GM12878 (cell line): ENCODE measurements at regions not wholly inside any gene's neighbourhood (a gene's known extent, or its start where the extent isn't known, plus 50 kb on each side); places are given as distances from the start of the nearest gene placed in this dataset.

ENCODE experiments used
- ATAC-seq: fragments of 200-7000 bp; cut with Tn5 transposase; 3 replicates; pipeline ENCODE4 v1.9.1; 2020; ENCODE audit warnings: mild to moderate bottlenecking, moderate library complexity
- BruUV-seq: library from RNA; stranded (reverse); fragments of 400-500 nt; replicated peaks from 2 replicates; lab custom pipeline; 2021; lab: Mats Ljungman, UMichigan
- CTCF ChIA-PET: fragments of 300-600 bp; sonication (Branson Sonifier 250); formaldehyde crosslinking; extraction: SDS; loops from one replicate; lab custom pipeline; 2021; ENCODE audit warnings: inconsistent platforms; lab: Yijun Ruan, JAX
- POLR2A ChIA-PET: fragments of 350-600 bp; formaldehyde crosslinking; extraction: SDS; loops from one replicate; lab custom pipeline; 2021; ENCODE audit warnings: inconsistent platforms; lab: Charles Lee
- RAD21 ChIA-PET: fragments of 300-600 bp; sonication (Branson Sonifier 250); formaldehyde crosslinking; loops from one replicate; lab custom pipeline; 2023; ENCODE audit warnings: antibody characterized with exemption; ENCODE audit not compliant: unreplicated experiment; lab: Charles Lee
- SMC1A ChIA-PET: fragments of 300-600 bp; sonication (Branson Sonifier 250); formaldehyde crosslinking; loops from one replicate; lab custom pipeline; 2023; ENCODE audit not compliant: unreplicated experiment, uncharacterized antibody; lab: Charles Lee
- DNase-seq: peaks from one replicate; pipeline ENCODE4 v3.0.0-alpha.2; 2011; ENCODE audit warnings: low read depth, low spot score
- FAIRE-seq: peaks from 3 replicates; lab custom pipeline; 2011; peaks lifted over from hg19 to GRCh38; lab: Jason Lieb, UNC
- H2AFZ ChIP-seq: 2 replicates; pipeline ENCODE4 v1.6.0; 2011; ENCODE audit warnings: low read depth, low read length, control low read depth; ENCODE audit not compliant: control insufficient read depth
- H3K27ac ChIP-seq: 2 replicates; pipeline ENCODE4 v1.5.1; 2011; ENCODE audit warnings: control low read depth; ENCODE audit not compliant: control insufficient read depth, insufficient read depth
- H3K27me3 ChIP-seq, 2 experiments: replicated peaks in 1 of 2; 2 replicates each; pipeline versions ENCODE4 v1.6.0 to v1.6.1; 2011; ENCODE audit warnings: low read length in 1 of 2; ENCODE audit not compliant: control insufficient read depth in 2 of 2, insufficient read depth in 2 of 2
- H3K36me3 ChIP-seq, 2 experiments: 2 replicates each; pipeline ENCODE4 v1.5.1; 2011; ENCODE audit warnings: low read length in 1 of 2; ENCODE audit not compliant: control insufficient read depth in 2 of 2, insufficient read depth in 2 of 2
- H3K4me1 ChIP-seq: 2 replicates; pipeline ENCODE4 v1.6.1; 2011; ENCODE audit warnings: mild to moderate bottlenecking, low read length, moderate library complexity, mixed read lengths; ENCODE audit not compliant: control insufficient read depth, insufficient read depth
- H3K4me2 ChIP-seq: 2 replicates; pipeline ENCODE4 v1.6.0; 2011; ENCODE audit warnings: control low read depth; ENCODE audit not compliant: control insufficient read depth, insufficient read depth
- H3K4me3 ChIP-seq: fragments of 200-600 bp; sonication (generic); 2 replicates; pipeline ENCODE4 v1.5.1; 2016
- H3K79me2 ChIP-seq: 2 replicates; pipeline ENCODE4 v1.6.0; 2011; ENCODE audit warnings: low read length; ENCODE audit not compliant: control insufficient read depth, insufficient read depth
- H3K9ac ChIP-seq: 2 replicates; pipeline ENCODE4 v1.8.0; 2011; ENCODE audit warnings: low read length, control low read depth, mixed read lengths; ENCODE audit not compliant: control insufficient read depth, insufficient read depth
- H3K9me3 ChIP-seq: replicated peaks from 3 replicates; pipeline ENCODE4 v1.5.1; 2011; ENCODE audit warnings: mild to moderate bottlenecking, low read length; ENCODE audit not compliant: control insufficient read depth, insufficient read depth
- H4K20me1 ChIP-seq: 2 replicates; pipeline ENCODE4 v1.6.0; 2011; ENCODE audit not compliant: control insufficient read depth, insufficient read depth
- CBFB ChIP-seq: IDR thresholded peaks from 2 replicates; pipeline ENCODE4 v1.6.1; 2016; ENCODE audit warnings: antibody characterized with exemption, low read depth
- CHD1 ChIP-seq: IDR thresholded peaks from 2 replicates; pipeline ENCODE4 v1.6.1; 2012; ENCODE audit warnings: low read depth, low read length, improper control_type of control experiment
- DPF2 ChIP-seq: fragments of 450-650 bp; IDR thresholded peaks from 2 replicates; pipeline ENCODE4 v1.6.1; 2017; ENCODE audit warnings: mild to moderate bottlenecking
- NR2F1 ChIP-seq: fragments of 450-650 bp; conservative IDR thresholded peaks from 2 replicates; pipeline ENCODE4 v1.6.1; 2017; ENCODE audit warnings: mild to moderate bottlenecking
- POLR2AphosphoS2 ChIP-seq: IDR thresholded peaks from 2 replicates; pipeline ENCODE4 v1.6.1; 2011; ENCODE audit warnings: low read depth, mild to moderate bottlenecking, low read length, improper control_type of control experiment, moderate library complexity
- RCOR1 ChIP-seq: conservative IDR thresholded peaks from 2 replicates; pipeline ENCODE4 v1.6.1; 2012; ENCODE audit warnings: low read depth, low read length, improper control_type of control experiment
- RELA ChIP-seq: fragments of 450-650 bp; IDR thresholded peaks from 2 replicates; pipeline ENCODE4 v1.8.0; 2014; ENCODE audit warnings: borderline replicate concordance; ENCODE audit not compliant: partially characterized antibody
- SMC3 ChIP-seq: IDR thresholded peaks from 2 replicates; pipeline ENCODE4 v1.6.1; 2011; ENCODE audit warnings: low read length, improper control_type of control experiment, borderline replicate concordance
- STAT1 ChIP-seq: fragments of 450-650 bp; conservative IDR thresholded peaks from 2 replicates; pipeline ENCODE4 v1.6.1; 2014; ENCODE audit warnings: antibody characterized with exemption, mild to moderate bottlenecking
- WRNIP1 ChIP-seq: IDR thresholded peaks from 2 replicates; pipeline ENCODE4 v1.6.1; 2011; ENCODE audit warnings: low read depth, low read length, improper control_type of control experiment, borderline replicate concordance
- ZSCAN29 ChIP-seq: fragments of 450-650 bp; IDR thresholded peaks from 2 replicates; pipeline ENCODE4 v1.6.1; 2017; ENCODE audit warnings: mild to moderate bottlenecking, moderate library complexity
- WGBS: methylation state at CpG from one replicate; pipeline ENCODE4 v1.1.6; 2016; ENCODE audit warnings: low lambda C conversion rate; ENCODE audit not compliant: insufficient replicate concordance, insufficient coverage; ENCODE audit errors: missing lambda C conversion rate; 5-methylcytosine and 5-hydroxymethylcytosine counted together
- in situ Hi-C: fragments of 300-500 bp; cut with MboI; formaldehyde crosslinking; loops from 9 replicates; pipeline ENCODE4 v1.14.3; 2018; ENCODE audit warnings: mixed read lengths
- intact Hi-C: fragments of 100-400 bp; cut with micrococcal nuclease; formaldehyde crosslinking; loops from one replicate; pipeline ENCODE4 v1.14.2; 2022; ENCODE audit not compliant: unreplicated experiment
- TF ChIP-seq, protein P1 (sequence below): fragments of 450-650 bp; IDR thresholded peaks from 2 replicates; pipeline ENCODE4 v1.6.1; 2016; ENCODE audit warnings: mild to moderate bottlenecking

DNA sequence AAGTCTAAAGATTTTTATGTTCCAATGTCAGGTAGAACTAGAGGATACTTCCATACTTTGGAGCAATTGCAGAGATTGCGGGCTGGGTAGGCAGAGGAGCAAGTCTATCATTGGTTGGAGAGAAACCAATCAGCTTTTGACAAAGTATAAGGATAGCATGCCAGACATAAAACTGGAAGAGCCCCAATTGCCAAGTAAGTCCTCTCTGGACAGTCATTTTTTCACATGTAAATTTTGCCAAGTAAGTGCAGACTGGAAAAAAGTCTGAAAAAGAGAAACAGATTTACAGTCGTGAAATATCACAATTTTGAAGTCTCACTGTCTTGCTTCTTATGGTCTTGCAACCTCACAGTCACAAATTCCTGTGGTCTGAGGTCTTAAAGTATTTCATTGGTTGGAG is 131.4 kb upstream of the C21orf91 start:
- CTCF ChIA-PET = no interaction called here
- RAD21 ChIA-PET = no interaction called here
- 31% methylated on average over 2 of the region's 2 CpGs for WGBS
- no peaks in the 10 kb centered on the region for H3K36me3 ChIP-seq
- POLR2A ChIA-PET = no interaction called here
- FAIRE-seq = no peak
- H3K9me3 ChIP-seq = no peaks in the 10 kb centered on the region
- intact Hi-C loops = no loop called here
- no peak for ATAC-seq
- in situ Hi-C loops = no loop called here
- no peak for DNase-seq
- H2AFZ ChIP-seq = no peak overlapping the region
- H3K9ac ChIP-seq = no peak overlapping the region
- no peaks in the 10 kb centered on the region for H3K79me2 ChIP-seq
- H3K4me1 ChIP-seq = no peaks in the 10 kb centered on the region
- no TSS peak for BruUV-seq
- TF ChIP-seq CHD1 (no peak), POLR2AphosphoS2 (no peak), STAT1 (no peak), WRNIP1 (no peak), SMC3 (no peak), DPF2 (no peak), ZSCAN29 (no peak), CBFB (no peak), RCOR1 (no peak), NR2F1 (no peak), RELA (no peak)
- TF ChIP-seq, protein P1, sequence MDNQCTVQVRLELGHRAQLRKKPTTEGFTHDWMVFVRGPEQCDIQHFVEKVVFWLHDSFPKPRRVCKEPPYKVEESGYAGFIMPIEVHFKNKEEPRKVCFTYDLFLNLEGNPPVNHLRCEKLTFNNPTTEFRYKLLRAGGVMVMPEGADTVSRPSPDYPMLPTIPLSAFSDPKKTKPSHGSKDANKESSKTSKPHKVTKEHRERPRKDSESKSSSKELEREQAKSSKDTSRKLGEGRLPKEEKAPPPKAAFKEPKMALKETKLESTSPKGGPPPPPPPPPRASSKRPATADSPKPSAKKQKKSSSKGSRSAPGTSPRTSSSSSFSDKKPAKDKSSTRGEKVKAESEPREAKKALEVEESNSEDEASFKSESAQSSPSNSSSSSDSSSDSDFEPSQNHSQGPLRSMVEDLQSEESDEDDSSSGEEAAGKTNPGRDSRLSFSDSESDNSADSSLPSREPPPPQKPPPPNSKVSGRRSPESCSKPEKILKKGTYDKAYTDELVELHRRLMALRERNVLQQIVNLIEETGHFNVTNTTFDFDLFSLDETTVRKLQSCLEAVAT = no peak
- no peak overlapping the region for H3K4me2 ChIP-seq
- H4K20me1 ChIP-seq = no peaks in the 10 kb centered on the region
- no peaks in the 10 kb centered on the region for H3K27me3 ChIP-seq
- H3K27ac ChIP-seq = no peak overlapping the region
- SMC1A ChIA-PET = no interaction called here
- H3K4me3 ChIP-seq = no peak overlapping the region
